Liver (tissue), 3 donors: ENCODE measurements at regions not wholly inside any gene's neighbourhood (a gene's known extent, or its start where the extent isn't known, plus 50 kb on each side); places are given as distances from the start of the nearest gene placed in this dataset.

Experiments used
- CTCF ChIP-seq: fragments of 150-350 bp; IDR thresholded peaks from 2 replicates; pipeline ENCODE4 v1.5.1; 2017; ENCODE audit warnings: improper control_type of control experiment, low read depth, low read length; ENCODE audit not compliant: missing input control
- FOXA1 ChIP-seq: IDR thresholded peaks from 2 replicates; pipeline ENCODE4 v1.6.1; 2016; ENCODE audit warnings: antibody characterized with exemption
- FOXA2 ChIP-seq: IDR thresholded peaks from 2 replicates; pipeline ENCODE4 v1.6.1; 2016; ENCODE audit warnings: antibody characterized with exemption
- HNF4A ChIP-seq, 2 donors: conservative IDR thresholded peaks; 2 replicates each; pipeline ENCODE4 v1.6.1; 2016; ENCODE audit warnings: antibody characterized with exemption in 2 of 2, mild to moderate bottlenecking in 2 of 2
- JUND ChIP-seq, 2 donors: IDR thresholded peaks; 2 replicates each; pipeline ENCODE4 v1.6.1; 2016; ENCODE audit warnings: antibody characterized with exemption in 2 of 2
- MAX ChIP-seq: IDR thresholded peaks from 2 replicates; pipeline ENCODE4 v1.6.1; 2016; ENCODE audit warnings: antibody characterized with exemption
- RAD21 ChIP-seq, 2 donors: IDR thresholded peaks; 2 replicates each; pipeline ENCODE4 v1.6.1; 2016; ENCODE audit warnings: antibody characterized with exemption in 2 of 2, mild to moderate bottlenecking in 2 of 2
- SP1 ChIP-seq: IDR thresholded peaks from 2 replicates; pipeline ENCODE4 v1.6.1; 2018; ENCODE audit warnings: antibody characterized with exemption, mild to moderate bottlenecking
- TAF1 ChIP-seq: conservative IDR thresholded peaks from 2 replicates; pipeline ENCODE4 v1.6.1; 2016; ENCODE audit warnings: antibody characterized with exemption, mild to moderate bottlenecking
- YY1 ChIP-seq: IDR thresholded peaks from 2 replicates; pipeline ENCODE4 v1.6.1; 2016; ENCODE audit warnings: antibody characterized with exemption, mild to moderate bottlenecking
- TF ChIP-seq, protein P1 (sequence below): IDR thresholded peaks from 2 replicates; pipeline ENCODE4 v1.6.1; 2016; ENCODE audit warnings: antibody characterized with exemption, mild to moderate bottlenecking
- donor health status: healthy.
- donor health status: healthy.

DNA sequence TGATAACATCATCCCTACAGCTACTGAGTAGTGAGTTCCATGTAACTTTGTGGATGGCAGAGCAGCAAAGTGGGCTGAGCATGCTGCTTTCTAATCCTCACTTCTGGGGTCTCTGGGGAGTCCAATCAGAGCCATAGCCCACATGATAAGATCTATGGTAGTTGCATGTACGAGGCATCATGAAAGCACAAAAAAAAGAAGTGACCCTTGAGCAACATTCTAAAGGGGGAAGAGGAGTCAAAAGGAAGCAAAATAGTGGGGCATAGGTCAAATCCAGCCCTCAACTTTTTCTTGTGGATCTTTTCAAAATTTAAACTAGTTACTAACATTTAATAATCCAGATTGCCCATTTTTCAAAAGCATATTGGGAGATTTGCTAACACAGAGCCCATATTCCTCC is 208.5 kb upstream of the TOX3 start:
- TF ChIP-seq CTCF, result no peak
- TF ChIP-seq, protein P1, sequence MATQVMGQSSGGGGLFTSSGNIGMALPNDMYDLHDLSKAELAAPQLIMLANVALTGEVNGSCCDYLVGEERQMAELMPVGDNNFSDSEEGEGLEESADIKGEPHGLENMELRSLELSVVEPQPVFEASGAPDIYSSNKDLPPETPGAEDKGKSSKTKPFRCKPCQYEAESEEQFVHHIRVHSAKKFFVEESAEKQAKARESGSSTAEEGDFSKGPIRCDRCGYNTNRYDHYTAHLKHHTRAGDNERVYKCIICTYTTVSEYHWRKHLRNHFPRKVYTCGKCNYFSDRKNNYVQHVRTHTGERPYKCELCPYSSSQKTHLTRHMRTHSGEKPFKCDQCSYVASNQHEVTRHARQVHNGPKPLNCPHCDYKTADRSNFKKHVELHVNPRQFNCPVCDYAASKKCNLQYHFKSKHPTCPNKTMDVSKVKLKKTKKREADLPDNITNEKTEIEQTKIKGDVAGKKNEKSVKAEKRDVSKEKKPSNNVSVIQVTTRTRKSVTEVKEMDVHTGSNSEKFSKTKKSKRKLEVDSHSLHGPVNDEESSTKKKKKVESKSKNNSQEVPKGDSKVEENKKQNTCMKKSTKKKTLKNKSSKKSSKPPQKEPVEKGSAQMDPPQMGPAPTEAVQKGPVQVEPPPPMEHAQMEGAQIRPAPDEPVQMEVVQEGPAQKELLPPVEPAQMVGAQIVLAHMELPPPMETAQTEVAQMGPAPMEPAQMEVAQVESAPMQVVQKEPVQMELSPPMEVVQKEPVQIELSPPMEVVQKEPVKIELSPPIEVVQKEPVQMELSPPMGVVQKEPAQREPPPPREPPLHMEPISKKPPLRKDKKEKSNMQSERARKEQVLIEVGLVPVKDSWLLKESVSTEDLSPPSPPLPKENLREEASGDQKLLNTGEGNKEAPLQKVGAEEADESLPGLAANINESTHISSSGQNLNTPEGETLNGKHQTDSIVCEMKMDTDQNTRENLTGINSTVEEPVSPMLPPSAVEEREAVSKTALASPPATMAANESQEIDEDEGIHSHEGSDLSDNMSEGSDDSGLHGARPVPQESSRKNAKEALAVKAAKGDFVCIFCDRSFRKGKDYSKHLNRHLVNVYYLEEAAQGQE, result no peak
- no peak for TF ChIP-seq YY1
- no peak for TF ChIP-seq RAD21 (IDR thresholded peaks at IDR 0.05)
- no peak for TF ChIP-seq FOXA1
- no peak for TF ChIP-seq MAX
- TF ChIP-seq FOXA2, result no peak
- TF ChIP-seq HNF4A (conservative IDR thresholded peaks at IDR 0.05), result no peak
- no peak for TF ChIP-seq JUND (IDR thresholded peaks at IDR 0.05)
- no peak for TF ChIP-seq TAF1
- TF ChIP-seq SP1, result no peak
